ENCODE measurements at regions not wholly inside any gene's neighbourhood (a gene's known extent, or its start where the extent isn't known, plus 50 kb on each side); places are given as distances from the start of the nearest gene placed in this dataset.
"Not testable (repeated sequence)": the region's sequence is repeated elsewhere in the genome, so short reads cannot be mapped to it uniquely, and the experiment has no call there.

- no peak for DNase-seq (ENCODE audit: low spot score)
Observed at GRCh38 chr12:46884362-46884761, 58.6 kb upstream of the SLC38A4 start.

- DNase-seq (ENCODE audit: low spot score): no peak
Observed at GRCh38 chr12:46886541-46887041, 60.8 kb upstream of the SLC38A4 start.

- no peak for DNase-seq (ENCODE audit: low spot score)
Observed at GRCh38 chr12:46887870-46888269, 62.1 kb upstream of the SLC38A4 start.

GRCh38 chr12:46888568-46888967 is 62.8 kb upstream of the SLC38A4 start:
- no peak for DNase-seq (ENCODE audit: low spot score)

GRCh38 chr12:46891306-46891705 is 65.5 kb upstream of the SLC38A4 start:
- no peak for DNase-seq (ENCODE audit: low spot score)

- no peak for DNase-seq (ENCODE audit: low spot score)
Observed at GRCh38 chr12:46892034-46892705, 66.4 kb upstream of the SLC38A4 start.

GRCh38 chr12:46892887-46893286 is 67.1 kb upstream of the SLC38A4 start:
- DNase-seq (ENCODE audit: low spot score): no peak

- no peak for DNase-seq (ENCODE audit: low spot score)
Observed at GRCh38 chr12:46893434-46893833, 67.6 kb upstream of the SLC38A4 start.

- DNase-seq (ENCODE audit: low spot score): no peak
Observed at GRCh38 chr12:46895726-46896125, 69.9 kb upstream of the SLC38A4 start.

GRCh38 chr12:46896680-46897079 is 70.9 kb upstream of the SLC38A4 start:
- DNase-seq (ENCODE audit: low spot score): no peak

GRCh38 chr12:46898152-46898931 is 72.5 kb upstream of the SLC38A4 start:
- no peak for DNase-seq (ENCODE audit: low spot score)

- no peak for DNase-seq (ENCODE audit: low spot score)
Observed at GRCh38 chr12:46898989-46899388, 73.2 kb upstream of the SLC38A4 start.

- DNase-seq (ENCODE audit: low spot score): no peak
Observed at GRCh38 chr12:46900734-46901463, 75.1 kb upstream of the SLC38A4 start.

GRCh38 chr12:46901464-46902205 is 75.8 kb upstream of the SLC38A4 start:
- no peak for DNase-seq (ENCODE audit: low spot score)

- DNase-seq (ENCODE audit: low spot score): no peak
Observed at GRCh38 chr12:46903058-46903457, 77.3 kb upstream of the SLC38A4 start.

GRCh38 chr12:46904406-46905238 is 78.8 kb upstream of the SLC38A4 start:
- DNase-seq (ENCODE audit: low spot score): no peak

GRCh38 chr12:46905239-46905627 is 79.4 kb upstream of the SLC38A4 start:
- DNase-seq (ENCODE audit: low spot score): not testable (repeated sequence)

- no peak for DNase-seq (ENCODE audit: low spot score)
Observed at GRCh38 chr12:46907791-46908190, 82.0 kb upstream of the SLC38A4 start.

GRCh38 chr12:46908236-46908935 is 82.6 kb upstream of the SLC38A4 start:
- DNase-seq (ENCODE audit: low spot score): no peak

GRCh38 chr12:46908936-46909635 is 83.3 kb upstream of the SLC38A4 start:
- DNase-seq (ENCODE audit: low spot score): no peak
